PC-9 (cell line): ENCODE measurements at regions not wholly inside any gene's neighbourhood (a gene's known extent, or its start where the extent isn't known, plus 50 kb on each side); places are given as distances from the start of the nearest gene placed in this dataset.

Experiments used
- CTCF ChIP-seq: fragments of 200-600 bp; sonication (generic); conservative IDR thresholded peaks from 2 replicates; pipeline ENCODE4 v1.6.1; 2017; ENCODE audit warnings: mixed run types, antibody characterized with exemption, mild to moderate bottlenecking, moderate library complexity
- EZH2 ChIP-seq: fragments of 200-600 bp; sonication (generic); IDR thresholded peaks from 2 replicates; pipeline ENCODE4 v1.8.0; 2017; ENCODE audit warnings: antibody characterized with exemption, low read depth

- TF ChIP-seq CTCF (no peak), EZH2 (no peak)
Measured at GRCh38 chr14:106211334-106211900, 685.0 kb downstream of the TMEM121 start.
